IgD-negative memory B cell (primary cell): ENCODE measurements at regions not wholly inside any gene's neighbourhood (a gene's known extent, or its start where the extent isn't known, plus 50 kb on each side); places are given as distances from the start of the nearest gene placed in this dataset.

Experiments used
- H3K27ac Mint-ChIP-seq, 3 donors: one replicate each; pipeline ENCODE4 v1.8.0; 2020 to 2022; ENCODE audit warnings: mild to moderate bottlenecking in 3 of 3, mixed read lengths in 3 of 3, moderate library complexity in 1 of 3
- H3K27me3 Mint-ChIP-seq: one replicate; pipeline ENCODE4 v1.8.0; 2021; ENCODE audit warnings: mixed read lengths
- H3K36me3 Mint-ChIP-seq: one replicate; pipeline ENCODE4 v1.8.0; 2020; ENCODE audit warnings: mild to moderate bottlenecking, mixed read lengths
- H3K4me1 Mint-ChIP-seq, 3 donors: one replicate each; pipeline ENCODE4 v1.8.0; 2020 to 2022; ENCODE audit warnings: mixed read lengths in 3 of 3, mild to moderate bottlenecking in 1 of 3
- H3K4me3 Mint-ChIP-seq, 4 donors: one replicate each; pipeline ENCODE4 v1.8.0; 2020 to 2022; ENCODE audit warnings: mild to moderate bottlenecking in 4 of 4, mixed read lengths in 4 of 4, moderate library complexity in 3 of 4
- H3K9me3 Mint-ChIP-seq, 3 donors: one replicate each; pipeline ENCODE4 v1.8.0; 2020 to 2021; ENCODE audit warnings: mixed read lengths in 3 of 3, mild to moderate bottlenecking in 1 of 3

DNA sequence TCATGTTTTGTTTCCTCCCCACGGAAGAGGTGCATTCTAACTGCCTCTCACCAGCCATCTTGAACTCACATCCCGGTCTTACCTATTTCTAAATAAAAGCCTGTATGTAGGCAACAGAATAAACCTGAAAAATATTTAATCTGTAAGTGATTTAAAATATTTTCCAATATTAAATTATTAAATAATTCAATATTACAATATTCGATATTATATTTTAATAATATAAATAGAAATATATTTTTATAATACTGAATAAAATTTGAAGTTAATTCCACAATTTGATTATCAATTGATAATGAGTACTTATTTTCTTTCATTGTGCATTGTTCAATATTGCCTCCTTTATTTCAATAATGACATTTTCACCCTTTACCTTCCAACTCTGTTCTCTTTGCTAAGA is 404.4 kb downstream of the CYLC2 start:
- no peaks in the 10 kb centered on the region for H3K4me1 Mint-ChIP-seq
- no peaks in the 10 kb centered on the region for H3K9me3 Mint-ChIP-seq
- no peaks in the 10 kb centered on the region for H3K27me3 Mint-ChIP-seq
- no peaks in the 10 kb centered on the region for H3K36me3 Mint-ChIP-seq
- H3K4me3 Mint-ChIP-seq: no peak overlapping the region
- H3K27ac Mint-ChIP-seq: no peak overlapping the region

- Mint-ChIP-seq H3K27me3 (no peaks in the 10 kb centered on the region), H3K4me1 (peaks cover 0 to 1% (median 0%) of the 10 kb centered on the region in 3 donors), H3K4me3 (no peak overlapping the region), H3K27ac (no peak overlapping the region), H3K36me3 (peaks cover 3% of the 10 kb centered on the region), H3K9me3 (peaks cover 0 to 2% (median 0%) of the 10 kb centered on the region in 3 donors)
These were observed 412.1 kb downstream of the CYLC2 start for GRCh38 chr9:103407260-103407659.

DNA sequence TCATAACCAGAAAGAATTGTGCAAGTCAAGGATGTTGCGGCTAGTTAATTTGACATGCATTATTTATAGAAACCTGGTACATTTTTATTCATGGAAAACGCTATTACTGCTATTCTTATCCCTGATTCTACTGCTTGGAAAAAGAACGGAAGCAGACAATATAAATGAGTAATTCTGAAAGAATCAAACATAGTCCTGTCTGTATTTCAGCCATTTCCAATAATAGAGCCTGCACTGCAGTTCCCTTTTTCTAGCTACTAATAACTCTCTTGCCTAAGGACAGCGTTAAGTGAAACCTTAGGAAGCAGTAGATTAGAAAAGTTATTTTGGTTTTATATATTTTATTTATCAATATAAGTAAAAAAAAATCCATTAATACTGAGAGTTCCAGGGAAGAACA is 414.9 kb downstream of the CYLC2 start:
- Mint-ChIP-seq H3K4me1 (no peaks in the 10 kb centered on the region), H3K27me3 (no peaks in the 10 kb centered on the region), H3K36me3 (peaks cover 3% of the 10 kb centered on the region), H3K27ac (no peak overlapping the region), H3K9me3 (peaks cover 0 to 2% (median 2%) of the 10 kb centered on the region in 3 donors), H3K4me3 (no peak overlapping the region)

GRCh38 chr9:103427696-103428095 is 432.6 kb downstream of the CYLC2 start:
- Mint-ChIP-seq H3K27ac (no peak overlapping the region), H3K4me3 (no peak overlapping the region), H3K36me3 (no peaks in the 10 kb centered on the region), H3K27me3 (no peaks in the 10 kb centered on the region), H3K4me1 (no peaks in the 10 kb centered on the region), H3K9me3 (no peaks in the 10 kb centered on the region)

GRCh38 chr9:103430469-103430868 is 435.3 kb downstream of the CYLC2 start:
- no peaks in the 10 kb centered on the region for H3K9me3 Mint-ChIP-seq
- H3K27me3 Mint-ChIP-seq: no peaks in the 10 kb centered on the region
- no peaks in the 10 kb centered on the region for H3K4me1 Mint-ChIP-seq
- H3K4me3 Mint-ChIP-seq: no peak overlapping the region
- H3K27ac Mint-ChIP-seq: no peak overlapping the region
- no peaks in the 10 kb centered on the region for H3K36me3 Mint-ChIP-seq

DNA sequence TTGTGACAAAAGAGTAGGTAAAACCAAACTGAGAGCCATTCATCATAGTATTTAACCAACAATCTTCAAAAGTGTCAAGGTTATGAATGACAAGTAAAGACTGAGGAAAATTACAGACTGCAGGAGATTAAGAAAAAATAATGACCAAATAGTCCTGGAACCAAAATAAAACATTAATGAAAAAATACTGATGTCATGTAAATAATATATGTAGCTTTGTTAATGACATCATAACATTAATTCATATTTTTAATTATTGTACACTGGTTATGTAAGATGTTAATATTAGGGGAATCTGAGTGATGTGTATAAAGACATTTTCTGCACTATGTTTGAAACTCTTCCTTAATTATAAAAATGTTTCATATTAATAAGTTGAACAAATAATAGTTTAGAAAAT is 436.7 kb downstream of the CYLC2 start:
- no peak overlapping the region for H3K27ac Mint-ChIP-seq
- no peaks in the 10 kb centered on the region for H3K27me3 Mint-ChIP-seq
- H3K4me1 Mint-ChIP-seq: no peaks in the 10 kb centered on the region
- peaks cover 0 to 3% (median 0%) of the 10 kb centered on the region in 3 donors for H3K9me3 Mint-ChIP-seq
- H3K4me3 Mint-ChIP-seq: no peak overlapping the region
- no peaks in the 10 kb centered on the region for H3K36me3 Mint-ChIP-seq

- Mint-ChIP-seq H3K36me3 (no peaks in the 10 kb centered on the region), H3K9me3 (peaks cover 0 to 5% (median 0%) of the 10 kb centered on the region in 3 donors), H3K4me3 (no peak overlapping the region), H3K27me3 (no peaks in the 10 kb centered on the region), H3K27ac (no peak overlapping the region), H3K4me1 (no peaks in the 10 kb centered on the region)
These were observed 449.0 kb downstream of the CYLC2 start for GRCh38 chr9:103444176-103444575.

GRCh38 chr9:103458826-103459225 is 463.7 kb downstream of the CYLC2 start:
- Mint-ChIP-seq H3K27ac (no peak overlapping the region), H3K4me1 (no peaks in the 10 kb centered on the region), H3K4me3 (no peak overlapping the region), H3K27me3 (no peaks in the 10 kb centered on the region), H3K9me3 (peaks cover 0 to 7% (median 5%) of the 10 kb centered on the region in 3 donors), H3K36me3 (no peaks in the 10 kb centered on the region)

- Mint-ChIP-seq H3K4me3 (no peak overlapping the region), H3K9me3 (peaks cover 0 to 4% (median 3%) of the 10 kb centered on the region in 3 donors), H3K27me3 (no peaks in the 10 kb centered on the region), H3K4me1 (no peaks in the 10 kb centered on the region), H3K36me3 (no peaks in the 10 kb centered on the region), H3K27ac (no peak overlapping the region)
These were observed 476.1 kb downstream of the CYLC2 start for GRCh38 chr9:103471241-103471640.

GRCh38 chr9:103474156-103474555 is 479.0 kb downstream of the CYLC2 start:
- H3K27ac Mint-ChIP-seq: no peak overlapping the region
- no peaks in the 10 kb centered on the region for H3K27me3 Mint-ChIP-seq
- H3K9me3 Mint-ChIP-seq: peaks cover 2 to 7% (median 3%) of the 10 kb centered on the region in 3 donors
- no peaks in the 10 kb centered on the region for H3K4me1 Mint-ChIP-seq
- H3K36me3 Mint-ChIP-seq: no peaks in the 10 kb centered on the region
- no peak overlapping the region for H3K4me3 Mint-ChIP-seq

DNA sequence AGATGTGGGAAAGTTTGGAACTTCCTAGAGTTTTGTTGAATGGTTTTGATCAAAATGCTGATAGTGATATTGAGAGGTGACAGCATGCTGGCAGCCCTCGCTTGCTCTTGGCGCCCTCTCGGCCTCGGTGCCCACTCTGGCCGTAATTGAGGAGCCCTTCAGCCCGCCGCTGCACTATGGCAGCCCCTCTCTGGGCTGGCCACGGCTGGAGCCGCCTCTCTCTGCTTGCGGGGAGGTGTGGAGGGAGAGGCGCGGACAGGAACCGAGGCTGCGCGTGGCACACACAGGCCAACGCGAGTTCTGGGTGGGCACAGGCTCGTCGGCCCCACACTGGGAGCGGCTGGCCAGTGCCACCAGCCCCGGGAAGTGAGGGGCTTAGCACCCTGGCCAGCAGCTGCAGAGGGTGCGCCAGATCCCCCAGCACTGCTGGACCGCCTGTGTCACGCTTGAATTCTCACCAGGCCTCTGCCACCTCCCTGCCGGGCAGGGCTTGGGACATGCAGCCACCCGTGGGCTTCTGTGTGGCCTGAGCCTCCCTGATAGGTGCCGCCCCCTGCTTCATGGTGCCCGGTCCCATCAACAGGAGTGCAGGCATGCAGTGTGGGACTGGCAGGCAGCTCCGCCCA is 488.5 kb downstream of the CYLC2 start:
- peak overlapping the region in 1 of 3 donors; percentile 65 for H3K27ac Mint-ChIP-seq
- no peaks in the 10 kb centered on the region for H3K27me3 Mint-ChIP-seq
- H3K4me3 Mint-ChIP-seq: no peak overlapping the region
- H3K36me3 Mint-ChIP-seq: no peaks in the 10 kb centered on the region
- H3K9me3 Mint-ChIP-seq: peaks cover 0 to 3% (median 0%) of the 10 kb centered on the region in 3 donors
- H3K4me1 Mint-ChIP-seq: no peaks in the 10 kb centered on the region

GRCh38 chr9:103485138-103485537 is 490.0 kb downstream of the CYLC2 start:
- peaks cover 0 to 3% (median 0%) of the 10 kb centered on the region in 3 donors for H3K9me3 Mint-ChIP-seq
- no peaks in the 10 kb centered on the region for H3K36me3 Mint-ChIP-seq
- no peak overlapping the region for H3K4me3 Mint-ChIP-seq
- no peaks in the 10 kb centered on the region for H3K27me3 Mint-ChIP-seq
- H3K27ac Mint-ChIP-seq: no peak overlapping the region
- no peaks in the 10 kb centered on the region for H3K4me1 Mint-ChIP-seq

- no peak overlapping the region for H3K27ac Mint-ChIP-seq
- H3K36me3 Mint-ChIP-seq: no peaks in the 10 kb centered on the region
- H3K9me3 Mint-ChIP-seq: peaks cover 0 to 3% (median 1%) of the 10 kb centered on the region in 3 donors
- no peak overlapping the region for H3K4me3 Mint-ChIP-seq
- H3K27me3 Mint-ChIP-seq: no peaks in the 10 kb centered on the region
- H3K4me1 Mint-ChIP-seq: no peaks in the 10 kb centered on the region
These were observed 519.6 kb downstream of the CYLC2 start for GRCh38 chr9:103514767-103515166.

DNA sequence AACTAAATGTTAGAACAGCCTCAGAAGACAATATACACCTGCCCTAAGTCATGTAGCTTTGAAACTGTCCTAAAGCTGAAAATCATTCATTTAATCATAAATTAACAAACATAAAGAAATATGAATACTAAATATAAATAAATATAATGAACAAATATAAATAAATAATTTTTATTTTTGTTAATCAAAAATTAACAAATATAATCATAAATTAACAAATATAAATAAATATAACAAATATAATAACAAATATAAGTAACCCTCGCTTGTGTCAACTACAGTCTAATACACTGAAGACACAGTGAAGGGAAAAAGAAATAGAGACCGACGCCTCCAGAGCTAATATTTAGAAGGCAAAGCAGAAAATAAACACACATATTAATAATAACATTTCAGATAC is 527.3 kb downstream of the CYLC2 start:
- H3K4me3 Mint-ChIP-seq: no peak overlapping the region
- H3K27ac Mint-ChIP-seq: no peak overlapping the region
- H3K36me3 Mint-ChIP-seq: no peaks in the 10 kb centered on the region
- H3K9me3 Mint-ChIP-seq: peaks cover 0 to 3% (median 0%) of the 10 kb centered on the region in 3 donors
- no peaks in the 10 kb centered on the region for H3K4me1 Mint-ChIP-seq
- no peaks in the 10 kb centered on the region for H3K27me3 Mint-ChIP-seq

DNA sequence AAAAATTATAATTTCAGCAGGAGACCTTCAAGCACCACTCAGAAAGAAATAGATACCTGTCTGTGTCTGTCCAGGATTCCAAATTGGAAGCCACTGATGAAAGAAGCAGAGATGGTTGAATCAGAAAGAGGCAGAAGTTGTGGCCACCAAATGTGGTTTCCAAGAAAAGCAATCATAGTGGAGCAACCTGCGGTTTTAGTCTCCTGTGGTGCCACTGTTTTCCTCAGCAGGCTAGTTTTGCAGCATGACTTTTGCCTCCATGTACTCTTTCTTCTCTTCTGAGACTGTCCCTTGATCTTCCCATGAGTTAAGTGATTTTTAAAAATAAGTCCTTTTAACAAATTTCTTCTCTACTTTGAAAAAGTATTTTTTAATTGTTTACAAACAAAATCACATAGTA is 535.8 kb downstream of the CYLC2 start:
- Mint-ChIP-seq H3K36me3 (peaks cover 2% of the 10 kb centered on the region), H3K4me1 (peaks cover 0 to 1% (median 0%) of the 10 kb centered on the region in 3 donors), H3K9me3 (no peaks in the 10 kb centered on the region), H3K27me3 (no peaks in the 10 kb centered on the region), H3K4me3 (no peak overlapping the region), H3K27ac (no peak overlapping the region)

DNA sequence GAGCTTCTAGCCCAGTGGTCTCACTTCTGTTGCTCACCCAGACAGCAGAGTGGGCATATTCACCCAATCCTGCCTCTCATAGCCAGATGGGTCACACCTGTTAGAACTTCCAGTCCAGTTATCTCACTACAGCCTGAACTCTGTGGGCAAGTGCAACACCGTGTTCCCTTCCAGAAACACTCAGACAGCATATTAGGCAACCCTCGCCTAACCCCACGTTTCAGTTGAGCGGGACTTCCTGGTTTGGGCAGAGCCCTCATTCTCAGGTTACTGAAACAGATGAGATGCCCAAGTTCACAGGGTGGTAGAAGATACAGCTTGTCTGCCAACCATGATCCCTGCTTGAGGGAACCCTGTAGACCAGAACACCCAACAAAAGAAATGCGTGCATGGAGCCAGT is 538.2 kb downstream of the CYLC2 start:
- Mint-ChIP-seq H3K27me3 (no peaks in the 10 kb centered on the region), H3K4me1 (peaks cover 0 to 1% (median 0%) of the 10 kb centered on the region in 3 donors), H3K36me3 (peaks cover 2% of the 10 kb centered on the region), H3K4me3 (no peak overlapping the region), H3K27ac (no peak overlapping the region), H3K9me3 (peaks cover 0 to 14% (median 0%) of the 10 kb centered on the region in 3 donors)
